Activated T-cell treated with anti-CD3 and anti-CD28 coated beads, Interleukin-2, amount 50 U/mL, for 1 hour (primary cell): ENCODE measurements at regions not wholly inside any gene's neighbourhood (a gene's known extent, or its start where the extent isn't known, plus 50 kb on each side); places are given as distances from the start of the nearest gene placed in this dataset.

Source experiments
- DNase-seq: peaks from one replicate; pipeline ENCODE4 v3.0.0-alpha.2; 2020

- DNase-seq = no peak
Measured at GRCh38 chr7:113446791-113447190, 328.4 kb upstream of the SMIM30 start.

- DNase-seq = no peak
Measured at GRCh38 chr7:113446391-113446790, 328.0 kb upstream of the SMIM30 start.

DNA sequence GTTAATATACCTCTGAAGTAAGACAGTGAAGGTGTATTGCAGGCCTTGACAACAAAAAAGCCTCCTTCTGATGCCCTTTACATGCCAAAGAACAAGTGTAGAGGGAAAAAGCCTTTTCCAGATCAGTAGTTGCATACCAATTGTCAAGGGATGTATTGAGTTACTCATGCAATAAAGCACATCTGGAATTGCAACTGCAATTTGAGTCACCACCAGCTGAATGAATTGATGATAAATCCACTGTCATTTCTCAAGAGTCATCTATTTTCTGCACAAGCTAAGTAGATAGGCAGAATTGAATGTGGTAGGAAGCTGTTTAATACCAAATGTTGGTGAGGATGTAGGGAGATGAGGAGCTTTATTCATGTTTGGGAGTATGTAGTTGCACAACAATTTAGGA, 325.9 kb upstream of the SMIM30 start:
- DNase-seq = no peak

GRCh38 chr7:113440173-113440572, 321.8 kb upstream of the SMIM30 start:
- DNase-seq = no peak

GRCh38 chr7:113431406-113431805, 313.1 kb upstream of the SMIM30 start:
- DNase-seq = no peak

- DNase-seq = no peak
Measured at GRCh38 chr7:113424185-113424817, 305.9 kb upstream of the SMIM30 start.

DNA sequence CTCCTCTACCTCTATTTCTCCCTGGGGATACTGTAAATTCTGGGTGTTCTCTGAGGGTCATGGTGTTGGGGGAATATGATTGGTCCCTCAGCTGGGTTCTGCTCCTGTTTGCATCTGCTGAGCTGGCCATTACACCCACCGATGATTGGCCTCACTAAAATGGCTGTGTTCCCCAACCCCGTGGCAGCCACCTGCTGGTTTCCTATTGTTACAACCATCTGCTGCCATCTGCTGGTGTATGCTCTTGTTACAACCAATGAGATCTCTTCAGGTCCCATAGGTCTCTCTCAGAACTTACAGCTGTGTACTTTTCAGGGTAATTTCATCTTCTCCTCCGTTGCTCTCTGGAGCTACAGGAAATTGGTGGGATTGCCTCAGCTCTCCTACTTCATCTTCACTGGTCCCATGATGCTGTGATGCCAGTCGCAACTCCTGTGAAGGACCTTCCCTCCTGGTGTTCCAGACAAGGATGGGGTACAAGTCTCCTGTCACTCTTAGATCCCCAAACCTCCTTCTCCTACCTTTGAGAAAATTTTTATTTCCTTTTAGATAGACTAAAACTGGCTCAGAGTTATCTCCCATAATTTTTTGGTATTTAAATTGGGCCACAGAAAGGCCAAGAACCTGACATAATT, 303.5 kb upstream of the SMIM30 start:
- DNase-seq = peak; percentile 57

- no peak for DNase-seq
Measured at GRCh38 chr7:113414401-113415035, 296.2 kb upstream of the SMIM30 start.

- no peak for DNase-seq
Measured at GRCh38 chr7:113412410-113412809, 294.1 kb upstream of the SMIM30 start.

DNA sequence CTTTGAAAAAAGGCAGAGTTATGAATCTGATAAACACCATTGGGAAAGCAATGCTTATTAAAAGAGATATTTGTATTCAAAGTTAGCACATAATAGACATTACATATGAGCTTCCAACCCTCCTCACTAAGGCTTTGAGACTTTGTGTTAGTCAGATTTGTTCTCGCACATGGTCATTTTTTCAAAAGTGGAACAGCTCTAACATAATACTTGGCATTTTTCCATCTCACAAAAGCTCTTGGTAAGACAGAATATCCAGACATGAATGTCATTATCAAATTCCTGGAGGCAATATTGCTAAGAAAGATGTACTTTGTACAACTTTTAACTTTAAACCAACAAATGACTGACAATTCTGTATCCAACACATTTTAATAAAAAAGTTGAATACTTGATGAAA, 292.4 kb upstream of the SMIM30 start:
- DNase-seq = no peak

DNA sequence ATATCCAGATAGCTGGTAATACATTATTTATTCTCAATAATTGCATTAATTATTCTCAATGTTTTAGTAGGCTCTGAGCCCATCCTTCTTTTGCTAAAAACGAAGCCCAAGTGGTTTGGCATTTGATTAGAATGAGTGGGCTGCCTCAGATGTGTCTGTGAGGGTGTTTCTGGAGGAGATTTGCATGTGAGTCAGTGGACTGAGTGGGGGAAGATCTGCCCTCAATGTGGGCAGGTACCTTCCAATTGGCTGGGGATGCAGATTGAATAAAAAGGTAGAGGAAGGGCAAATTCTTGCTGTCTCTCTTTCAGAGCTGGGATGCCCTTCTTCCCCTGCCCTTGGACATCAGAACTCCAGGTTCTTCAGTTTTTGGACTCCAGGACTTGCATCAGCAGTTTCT, 290.6 kb upstream of the SMIM30 start:
- DNase-seq = no peak

DNA sequence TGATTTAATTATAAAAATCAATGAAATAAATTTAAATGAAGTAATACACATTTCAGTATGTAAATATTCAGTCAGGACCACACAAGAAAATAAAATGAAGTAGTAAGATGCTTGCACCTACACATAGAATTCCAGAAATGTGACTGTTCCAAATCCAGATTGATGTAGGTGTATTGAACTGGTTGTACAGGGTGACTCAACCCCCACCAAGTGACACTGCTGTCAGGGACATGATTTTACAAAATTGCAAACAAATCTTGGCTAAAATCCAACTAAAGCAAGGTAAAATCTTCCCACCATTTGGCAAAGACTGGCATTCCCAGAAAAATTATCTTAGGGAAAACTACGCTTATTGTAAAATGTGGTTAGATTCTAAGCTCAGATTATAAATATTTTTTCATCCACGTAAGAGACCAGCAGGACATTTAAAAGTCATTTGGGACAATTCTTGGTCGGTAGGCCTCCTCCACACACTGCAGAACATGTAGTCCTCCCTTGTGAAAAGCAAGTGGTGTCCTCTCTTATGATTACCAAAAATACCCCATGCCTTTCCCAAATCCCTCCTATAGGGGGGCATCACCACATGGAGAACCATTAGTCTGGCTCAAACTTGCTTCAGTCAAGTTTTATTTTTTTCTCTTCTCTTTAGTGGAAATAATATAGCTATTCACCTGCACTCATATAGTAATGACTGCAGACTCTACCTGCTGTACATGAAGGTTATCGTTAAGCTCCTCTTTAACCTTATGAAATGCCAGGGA, 287.1 kb upstream of the SMIM30 start:
- no peak for DNase-seq

- no peak for DNase-seq
Measured at GRCh38 chr7:113404245-113404644, 285.9 kb upstream of the SMIM30 start.

- DNase-seq = no peak
Measured at GRCh38 chr7:113402482-113402881, 284.1 kb upstream of the SMIM30 start.

- DNase-seq = no peak
Measured at GRCh38 chr7:113402005-113402404, 283.7 kb upstream of the SMIM30 start.

DNA sequence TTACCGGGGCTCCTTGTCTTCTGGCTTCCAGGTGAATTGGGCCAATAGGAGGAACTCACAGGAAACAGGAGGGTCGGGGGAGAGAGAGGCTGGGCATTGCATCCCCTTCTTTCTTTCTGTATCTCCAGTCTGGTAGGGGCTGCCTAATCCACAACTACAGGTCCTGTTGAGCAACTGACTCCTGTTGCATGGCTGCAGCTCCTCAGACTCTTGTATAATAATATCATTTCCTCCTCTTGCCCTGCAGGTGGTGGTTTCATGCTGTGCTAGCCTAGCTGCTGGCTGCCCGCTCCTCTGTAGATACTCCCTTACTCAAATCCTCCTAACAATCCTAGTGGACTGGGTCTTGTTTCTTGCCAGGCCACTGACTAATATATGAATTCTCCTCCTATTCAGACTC, 276.5 kb upstream of the SMIM30 start:
- no peak for DNase-seq

DNA sequence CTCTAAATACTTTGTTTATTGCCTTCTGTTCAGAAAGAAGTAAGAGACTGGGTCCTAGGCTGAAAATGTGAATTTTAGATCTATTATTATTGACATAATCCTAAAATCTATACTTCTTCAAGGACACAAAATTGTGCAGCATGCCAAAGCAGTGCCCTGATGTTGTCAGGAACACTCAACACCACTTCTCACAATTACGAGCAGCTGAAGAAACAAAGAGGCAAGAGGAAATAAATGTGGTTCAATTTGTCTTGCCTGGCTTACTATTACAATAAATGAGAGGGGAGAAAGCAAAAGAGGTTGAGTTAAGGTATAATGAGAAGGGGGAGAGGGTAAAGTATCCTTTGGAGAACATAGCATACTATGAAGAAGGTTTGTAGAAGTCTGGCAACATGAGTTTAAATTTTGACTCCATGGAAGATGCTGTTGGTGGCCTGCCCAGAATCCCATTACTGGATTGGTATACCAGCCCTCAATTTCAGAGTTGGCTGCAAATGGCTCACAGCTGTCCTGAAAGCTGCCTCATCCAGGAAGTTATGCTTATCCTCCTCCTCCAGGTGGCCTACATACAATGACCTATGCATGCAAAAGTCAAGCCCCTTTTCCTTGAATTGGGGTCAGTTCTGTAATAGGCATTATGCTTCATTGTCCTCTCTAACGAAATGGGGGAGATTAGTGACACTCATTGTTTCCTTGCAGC, 274.6 kb upstream of the SMIM30 start:
- no peak for DNase-seq

- DNase-seq = no peak
Measured at GRCh38 chr7:113392421-113392820, 274.1 kb upstream of the SMIM30 start.

- DNase-seq = no peak
Measured at GRCh38 chr7:113389112-113389646, 270.8 kb upstream of the SMIM30 start.

DNA sequence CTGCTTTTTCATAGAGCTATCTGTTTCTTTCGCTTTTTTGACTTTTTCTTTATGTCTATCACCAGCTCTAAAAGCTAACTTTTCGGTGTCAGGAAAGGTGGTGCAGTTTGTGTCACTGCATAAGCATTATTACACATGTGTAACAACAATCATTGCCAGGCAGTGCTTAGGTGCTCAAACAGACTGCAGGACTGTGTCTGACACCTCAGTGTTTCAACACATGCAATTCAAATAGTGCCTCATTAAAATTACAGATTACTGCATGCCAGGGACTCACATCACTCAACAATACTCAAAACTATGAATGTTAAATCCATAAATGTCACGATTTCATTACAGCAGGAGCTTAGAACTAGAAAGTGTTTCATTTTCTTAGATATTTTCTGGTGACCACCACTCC, 265.3 kb upstream of the SMIM30 start:
- no peak for DNase-seq

DNA sequence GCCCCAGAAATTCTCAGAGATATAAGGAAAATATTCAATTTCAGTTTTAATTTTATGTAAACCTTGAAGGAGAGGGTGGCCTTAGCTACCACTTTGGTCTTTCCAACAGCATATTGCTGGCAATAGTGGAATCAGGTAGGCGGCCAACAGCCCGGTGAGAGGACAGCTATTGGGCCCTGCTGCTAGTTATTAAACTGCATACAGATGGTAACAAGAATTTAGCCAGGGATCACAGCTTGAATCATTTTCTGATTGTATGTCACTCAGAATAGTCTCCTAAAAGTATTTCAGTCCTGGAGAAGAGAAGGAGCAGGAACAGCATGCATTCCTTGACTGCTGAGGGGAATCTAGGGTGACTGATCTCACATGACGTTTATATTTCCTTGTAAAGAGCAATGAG, 261.4 kb upstream of the SMIM30 start:
- no peak for DNase-seq

GRCh38 chr7:113374955-113375354, 256.6 kb upstream of the SMIM30 start:
- no peak for DNase-seq

- DNase-seq = no peak
Measured at GRCh38 chr7:113373863-113374262, 255.5 kb upstream of the SMIM30 start.
